Activated CD4-positive, alpha-beta T cell treated with anti-CD3 and anti-CD28 coated beads, Interleukin-2, amount 50 U/mL, for 24 hours (primary cell): ENCODE measurements at regions not wholly inside any gene's neighbourhood (a gene's known extent, or its start where the extent isn't known, plus 50 kb on each side); places are given as distances from the start of the nearest gene placed in this dataset.

Source experiments
- DNase-seq, 2 donors: peaks; one replicate each; pipeline ENCODE4 v3.0.0-alpha.2; 2020; ENCODE audit warnings: low read depth in 1 of 2, low spot score in 1 of 2

DNA sequence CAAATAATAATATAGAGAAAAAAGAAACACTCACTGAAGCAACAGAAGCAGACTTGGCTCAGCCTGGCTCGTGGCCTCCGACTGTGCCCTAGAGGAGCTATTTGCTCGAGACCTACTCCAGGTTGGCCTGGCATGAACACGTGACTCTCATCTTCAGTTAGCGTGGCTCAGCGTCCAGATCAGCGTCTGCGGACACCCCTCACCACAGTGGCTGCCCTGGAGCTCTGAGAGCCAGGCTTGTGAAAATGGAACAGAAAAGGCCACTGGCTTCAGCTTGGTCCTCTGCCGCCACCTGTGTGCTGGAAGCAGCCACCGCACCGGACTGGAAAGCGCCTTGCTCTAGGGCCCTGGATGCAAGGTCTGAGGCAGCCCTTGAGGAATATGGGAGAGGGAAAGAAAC is 1184.0 kb upstream of the GYPC start:
- DNase-seq, result no peak

DNA sequence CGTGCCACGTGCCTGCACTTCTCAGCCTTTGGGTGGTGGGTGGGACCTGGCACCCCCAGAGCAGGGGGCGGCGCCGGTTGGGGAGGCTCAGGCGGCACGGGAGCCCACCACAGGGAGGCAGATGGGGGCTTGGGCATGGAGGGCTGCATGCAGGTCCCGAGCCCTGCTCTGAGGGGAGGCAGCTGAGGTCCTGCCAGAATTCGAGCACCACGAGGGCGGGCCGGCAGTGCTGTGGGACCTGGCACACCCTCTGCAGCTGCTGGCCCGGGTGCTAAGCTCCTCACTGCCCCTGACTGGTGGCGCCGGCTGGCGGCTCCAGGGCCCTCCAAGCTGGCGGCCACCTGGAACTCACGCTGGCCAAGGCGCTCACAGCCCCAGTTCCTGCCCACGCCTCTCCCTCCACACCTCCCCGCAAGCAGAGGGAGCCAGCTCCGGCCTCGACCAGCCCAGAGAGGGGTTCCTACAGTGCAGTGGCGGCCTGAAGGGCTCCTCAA is 1176.8 kb upstream of the GYPC start:
- no peak for DNase-seq

DNA sequence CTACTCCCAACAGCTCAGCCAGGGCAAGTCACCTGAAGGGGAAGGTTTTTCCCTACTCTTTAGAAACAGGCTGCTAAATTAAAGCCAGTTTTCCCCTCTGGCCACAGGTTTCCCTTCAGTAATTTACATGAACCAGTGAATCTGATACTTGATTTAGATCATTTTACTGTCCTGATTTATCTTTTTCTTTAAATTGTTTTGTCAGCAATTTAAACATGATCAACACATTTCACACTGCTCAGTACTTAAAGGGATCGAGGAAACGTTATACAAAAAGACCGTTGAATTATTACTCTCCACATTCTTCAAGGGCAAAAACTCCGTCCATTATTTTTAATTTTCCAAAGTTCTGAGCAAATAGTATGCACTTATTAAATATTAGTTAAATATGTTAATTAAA is 1165.7 kb upstream of the GYPC start:
- no peak for DNase-seq

DNA sequence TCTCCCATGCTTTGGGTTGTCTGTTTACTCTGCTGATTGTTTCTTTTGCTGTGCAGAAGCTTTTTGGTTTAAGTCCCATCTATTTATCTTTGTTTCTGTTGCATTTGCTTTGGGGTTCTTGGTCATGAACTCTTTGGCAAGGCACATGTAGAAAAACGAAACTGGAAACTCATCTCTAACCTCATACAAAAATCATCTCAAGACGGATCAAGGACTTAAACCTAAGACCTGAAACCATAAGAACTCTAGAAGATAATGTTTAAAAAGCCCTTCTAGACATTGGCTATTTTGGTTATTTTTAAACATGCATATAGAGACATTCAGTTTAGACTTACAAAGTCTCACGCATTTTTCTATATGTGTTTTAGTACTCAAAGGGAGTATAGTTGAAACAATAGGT is 1164.3 kb upstream of the GYPC start:
- no peak for DNase-seq

DNA sequence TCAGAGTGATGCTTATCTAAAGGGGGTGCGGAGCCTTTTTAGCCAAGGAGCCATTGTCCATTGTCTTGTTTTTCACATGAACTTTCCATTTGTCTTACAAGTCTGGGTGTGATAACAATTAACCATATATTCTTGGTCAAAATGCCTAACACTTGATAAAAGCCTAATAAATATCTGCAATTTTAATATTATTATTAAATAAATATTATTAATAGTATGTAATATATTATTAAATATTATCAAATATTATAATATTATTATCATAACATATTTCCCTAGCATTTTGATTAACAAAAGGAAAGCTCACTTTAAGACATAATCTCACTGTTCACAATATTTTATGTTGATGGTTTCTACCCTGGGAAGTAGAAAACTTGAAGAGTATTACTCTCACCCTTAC is 1143.6 kb upstream of the GYPC start:
- no peak for DNase-seq

DNA sequence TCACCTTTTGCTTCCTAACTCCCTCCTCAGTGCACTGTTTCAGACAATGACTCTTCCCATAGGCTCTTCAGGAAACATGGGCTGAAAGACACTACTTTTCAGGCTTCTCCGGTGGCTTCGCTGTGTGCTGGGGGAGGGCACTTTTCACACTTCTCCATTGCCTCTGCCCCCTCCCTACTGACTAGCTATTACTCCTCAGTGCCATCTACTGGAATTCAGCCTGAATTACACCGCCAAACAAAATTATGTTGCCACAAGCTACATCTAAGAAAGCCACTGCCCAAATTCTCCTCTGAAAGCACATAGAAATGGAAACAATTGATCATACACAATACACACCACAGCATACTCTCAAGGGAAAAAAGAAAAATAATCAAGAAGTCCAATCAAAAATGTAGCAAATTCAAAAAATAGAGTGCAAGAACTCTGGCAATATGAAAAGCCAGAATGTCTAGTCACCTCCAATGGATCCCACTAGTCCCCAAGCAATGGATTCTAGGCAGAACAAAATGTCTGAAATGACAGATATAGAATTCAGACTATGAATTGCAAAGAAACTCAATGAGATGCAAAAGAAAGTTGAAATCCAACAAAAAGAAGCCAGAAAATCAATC is 1139.4 kb upstream of the GYPC start:
- no peak for DNase-seq

DNA sequence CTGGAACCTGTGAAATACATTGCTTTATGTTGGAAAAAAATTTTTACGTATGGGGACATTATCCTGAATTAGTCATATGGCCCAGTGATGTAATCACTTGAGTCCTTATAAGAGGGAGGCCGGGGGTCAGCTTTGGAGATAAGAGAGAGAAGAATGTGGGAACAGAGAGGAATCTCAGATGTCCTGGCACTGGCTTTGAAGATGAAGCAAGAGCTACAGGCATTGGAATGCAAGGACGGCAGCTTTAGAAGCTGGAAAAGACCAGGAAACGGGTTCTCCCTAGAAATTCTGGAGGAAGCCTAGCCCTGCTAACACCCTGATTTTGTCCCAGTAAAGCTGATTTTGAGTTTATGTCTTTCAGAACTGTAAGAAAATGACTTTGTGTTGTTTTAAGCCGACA is 1129.9 kb upstream of the GYPC start:
- DNase-seq, result no peak

DNA sequence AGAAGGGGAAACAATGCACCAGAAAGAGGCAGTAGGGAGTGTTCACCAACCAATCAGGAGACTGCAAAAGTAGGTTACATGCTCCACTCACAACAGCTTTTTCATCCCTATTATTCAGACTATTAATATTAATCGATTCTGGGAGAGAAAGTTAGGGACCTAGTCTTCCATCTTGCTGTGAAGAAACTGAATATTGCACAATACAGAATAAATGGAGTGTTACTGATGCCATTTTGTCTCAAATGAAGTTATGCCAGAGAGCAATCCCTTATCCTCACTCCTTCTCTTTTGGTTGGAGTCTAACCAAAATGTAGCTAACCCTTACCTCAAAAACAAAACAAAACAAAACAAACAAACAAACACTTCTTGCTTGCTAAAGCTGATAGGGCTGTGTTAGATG is 1120.9 kb upstream of the GYPC start:
- DNase-seq, result no peak

DNA sequence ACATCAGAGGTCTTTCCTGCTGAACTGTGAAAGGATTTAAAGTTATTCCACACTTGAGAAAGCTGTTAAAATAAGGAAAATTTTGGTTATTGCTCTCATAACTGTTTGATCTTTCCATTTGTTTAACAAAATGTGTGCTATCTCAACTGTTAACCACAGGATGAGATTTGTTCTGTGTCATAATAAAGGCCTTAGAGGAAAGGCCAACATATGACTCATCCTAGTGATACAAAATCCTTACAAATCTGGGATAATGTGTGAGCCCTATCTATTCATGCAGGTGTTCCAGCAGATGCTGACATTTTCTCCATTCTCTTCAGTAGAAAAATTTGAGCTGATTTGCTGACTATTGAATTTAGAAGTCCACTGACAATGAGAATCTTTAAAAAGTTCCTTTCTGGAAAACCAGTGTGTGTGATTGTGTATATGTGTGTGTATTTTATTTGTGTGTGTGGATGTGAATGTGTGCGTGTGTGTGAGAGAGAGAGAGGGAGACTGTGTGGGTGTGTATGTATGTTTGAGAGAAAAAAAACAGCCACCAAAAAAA is 1111.9 kb upstream of the GYPC start:
- no peak for DNase-seq

DNA sequence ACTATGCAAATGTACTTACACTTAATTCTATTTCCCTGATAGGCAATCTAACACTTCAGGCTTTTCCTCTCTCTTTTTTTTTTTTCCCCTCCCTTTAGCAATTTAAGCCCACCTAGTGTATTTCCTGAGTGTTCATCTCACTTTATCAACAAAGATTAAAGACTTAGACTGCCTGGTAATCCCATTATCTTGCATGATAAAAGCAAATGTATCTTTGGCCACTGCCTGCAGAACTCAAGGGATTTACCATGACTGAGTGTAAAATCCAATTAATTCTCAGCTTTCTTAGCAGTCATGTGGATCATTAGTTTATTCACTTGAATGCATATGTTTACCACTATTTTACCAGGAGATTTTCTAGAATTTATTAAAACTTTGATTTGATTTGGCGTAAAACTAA is 1102.2 kb upstream of the GYPC start:
- DNase-seq, result no peak

DNA sequence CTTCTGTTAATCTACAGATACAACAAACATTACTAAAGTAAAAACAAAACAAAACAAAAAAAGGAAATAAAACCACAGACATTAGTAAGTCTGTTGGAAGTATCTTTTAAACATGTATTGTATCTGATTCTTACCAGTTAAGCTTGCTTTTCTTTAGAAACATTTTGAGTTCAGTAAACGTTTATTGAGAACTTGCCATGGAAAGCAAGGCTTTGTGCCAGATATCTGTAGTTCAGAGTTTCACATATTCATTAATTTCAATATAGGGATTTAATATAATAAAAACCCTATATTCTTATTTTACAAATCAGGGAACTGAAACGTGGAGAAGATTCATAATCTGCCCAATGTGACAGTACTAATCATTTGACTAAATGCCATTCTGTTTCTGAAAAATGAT is 1101.0 kb upstream of the GYPC start:
- DNase-seq, result no peak

DNA sequence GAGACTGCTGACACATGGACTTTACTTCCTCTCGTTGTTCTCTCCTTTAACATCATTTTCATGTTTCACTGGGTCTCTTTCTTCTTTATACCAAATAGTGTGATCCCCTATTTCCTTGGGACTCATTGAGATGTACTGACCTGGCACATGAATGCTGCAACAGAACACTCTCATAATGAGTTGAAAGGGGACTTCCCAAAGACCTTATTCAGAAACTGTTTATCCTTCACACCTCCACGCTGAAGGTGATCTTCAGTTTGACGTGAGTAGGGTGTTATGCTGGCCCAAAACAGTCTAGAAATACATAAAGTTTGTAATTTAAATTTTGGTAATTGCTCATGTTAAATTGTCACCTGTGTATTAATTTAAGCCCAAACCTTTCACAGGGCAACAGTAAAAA is 1096.8 kb upstream of the GYPC start:
- DNase-seq, result no peak

DNA sequence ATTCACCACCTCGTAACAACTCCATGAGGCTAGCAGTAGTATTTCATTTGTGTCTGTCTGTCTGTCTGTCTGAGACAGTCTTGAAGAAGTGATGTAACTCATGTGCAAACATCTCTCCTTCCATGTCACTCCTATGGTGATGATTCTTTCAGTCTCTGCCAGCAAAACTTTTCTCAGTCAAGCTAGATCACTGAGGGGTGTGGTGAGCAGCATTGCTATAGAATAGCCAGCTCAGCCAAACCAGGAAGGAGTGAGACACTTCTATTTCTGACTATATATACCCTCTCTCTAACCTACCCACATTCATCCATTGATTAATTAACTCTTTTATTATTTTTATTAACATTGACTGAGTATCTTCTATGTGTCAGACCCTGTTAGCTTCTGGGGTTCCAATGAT is 1095.1 kb upstream of the GYPC start:
- no peak for DNase-seq

DNA sequence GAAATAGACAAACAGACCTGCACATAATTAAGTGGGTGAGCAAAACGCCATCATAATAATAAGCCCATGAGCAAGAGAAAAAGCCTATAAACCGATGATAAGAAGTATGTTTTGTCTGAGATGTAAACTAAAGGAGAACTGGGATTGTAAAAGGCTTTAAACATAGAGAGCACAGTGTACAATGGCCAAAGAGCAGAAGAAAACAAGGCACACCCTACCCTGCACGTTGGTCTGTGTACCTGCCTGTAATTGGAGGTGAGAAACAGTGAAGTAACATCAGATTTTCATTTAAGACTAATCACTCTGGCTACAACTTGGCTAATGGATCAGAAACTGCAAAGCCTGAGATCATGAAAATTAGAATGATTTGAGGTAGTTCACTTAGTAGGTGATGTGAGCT is 1094.7 kb upstream of the GYPC start:
- no peak for DNase-seq

DNA sequence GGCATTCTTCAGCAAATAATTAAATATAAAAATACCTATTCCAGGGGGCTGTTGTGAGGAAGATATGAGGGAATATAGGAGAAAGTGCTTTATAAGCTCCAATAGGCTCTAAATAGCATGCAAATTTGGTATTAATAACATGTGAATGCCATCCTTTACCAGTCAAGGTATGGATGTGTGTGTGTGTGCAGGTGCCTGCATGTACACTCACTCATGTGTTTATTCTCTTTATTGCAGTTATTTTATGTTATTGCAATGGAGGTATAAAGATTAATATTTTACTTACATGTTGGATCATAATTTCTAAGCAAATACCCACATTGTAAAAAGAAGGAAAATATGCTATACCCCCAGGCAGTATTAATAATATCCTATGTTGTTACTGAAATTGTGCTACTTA is 1093.0 kb upstream of the GYPC start:
- no peak for DNase-seq

DNA sequence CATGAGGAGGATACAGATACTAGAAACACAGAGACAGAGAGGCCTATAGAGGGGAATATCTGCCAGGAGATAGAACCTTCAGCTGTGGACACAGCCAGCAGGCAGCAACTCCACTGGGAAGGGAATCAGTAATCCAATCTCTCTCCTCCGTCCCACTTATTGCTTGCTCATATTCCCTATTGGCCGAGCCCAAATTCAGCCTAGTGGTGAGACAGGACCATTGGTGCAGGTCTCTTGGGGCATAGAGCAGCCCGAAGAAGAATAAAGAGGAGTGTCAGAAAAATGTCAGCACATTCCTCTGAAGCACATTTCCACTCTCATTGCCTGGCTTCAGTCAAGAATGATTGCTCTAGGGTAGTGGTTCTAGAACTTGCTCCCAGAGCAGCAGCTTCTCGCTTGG is 1091.5 kb upstream of the GYPC start:
- no peak for DNase-seq

DNA sequence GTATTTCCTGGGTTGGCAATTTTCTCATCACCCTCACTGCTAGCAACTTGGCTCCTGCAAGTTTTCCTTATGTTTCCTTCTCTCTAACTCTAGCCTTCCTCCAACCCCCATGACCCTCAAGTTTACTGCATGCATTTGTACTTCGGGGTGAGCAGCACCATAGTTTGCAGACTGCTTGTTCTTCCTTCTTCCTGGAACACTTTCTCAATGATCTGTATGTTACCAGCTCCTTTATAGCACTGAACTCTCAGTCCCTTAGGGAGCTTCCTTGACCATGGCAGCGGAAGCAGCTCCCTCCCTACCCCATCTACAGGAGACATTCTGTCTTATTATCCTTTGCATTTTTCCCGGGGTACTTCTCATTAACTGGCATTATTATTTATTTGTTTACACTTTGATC is 1089.5 kb upstream of the GYPC start:
- no peak for DNase-seq

DNA sequence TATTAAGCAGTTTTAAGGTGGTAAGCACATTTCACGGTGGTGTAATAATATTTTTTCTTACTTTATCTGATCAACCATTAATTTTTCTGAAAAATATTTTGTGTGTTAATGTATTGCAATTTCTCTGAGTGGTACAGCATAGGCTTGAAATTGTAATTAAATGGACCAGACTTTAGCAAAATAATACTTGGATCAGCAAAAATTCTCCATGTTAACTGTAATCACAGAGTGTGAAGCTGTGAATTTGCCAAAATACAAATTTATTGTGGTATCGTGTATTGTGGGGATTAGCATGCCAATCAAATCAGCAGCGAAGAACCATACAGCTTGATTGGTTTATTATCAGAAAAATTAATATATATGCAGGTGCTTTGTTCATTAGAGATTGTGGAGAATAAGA is 1088.9 kb upstream of the GYPC start:
- DNase-seq, result no peak

DNA sequence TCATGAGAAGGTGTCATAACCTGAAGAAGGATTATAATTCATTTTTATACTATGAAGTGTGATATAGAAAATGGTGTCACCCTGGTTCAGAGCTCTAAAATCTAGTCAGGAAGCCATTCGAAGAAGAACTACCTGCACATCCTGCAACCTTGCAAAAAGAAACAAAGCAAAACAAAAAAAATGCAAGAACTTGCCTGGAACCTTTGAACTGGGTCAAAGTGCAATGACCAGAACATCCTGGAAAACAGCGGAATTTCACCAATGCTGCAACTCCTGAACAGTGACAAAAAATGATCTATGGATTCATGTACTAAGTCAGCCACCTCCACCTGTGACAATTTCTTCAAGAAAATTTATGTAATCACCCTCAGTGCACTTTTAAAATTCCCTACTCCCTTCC is 1083.3 kb upstream of the GYPC start:
- DNase-seq, result no peak

DNA sequence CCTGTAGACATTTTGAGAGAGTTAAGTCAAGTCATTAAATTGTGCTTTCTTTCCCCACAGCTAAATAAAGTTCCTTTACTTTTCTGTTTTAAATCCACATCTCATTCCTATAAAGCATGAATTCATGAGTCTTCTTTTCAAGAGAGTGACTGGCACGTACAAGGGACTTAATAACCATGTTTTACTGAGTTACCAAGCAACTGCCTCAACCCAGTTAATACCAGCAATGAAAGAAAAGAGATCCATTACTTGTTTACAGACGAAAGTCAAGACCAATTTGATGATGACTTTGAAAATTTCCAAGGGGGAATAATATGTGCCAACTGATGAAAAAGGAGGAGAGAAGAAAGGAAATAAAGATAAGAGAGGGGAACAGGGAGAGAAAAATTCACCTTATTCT is 1082.5 kb upstream of the GYPC start:
- DNase-seq, result no peak

DNA sequence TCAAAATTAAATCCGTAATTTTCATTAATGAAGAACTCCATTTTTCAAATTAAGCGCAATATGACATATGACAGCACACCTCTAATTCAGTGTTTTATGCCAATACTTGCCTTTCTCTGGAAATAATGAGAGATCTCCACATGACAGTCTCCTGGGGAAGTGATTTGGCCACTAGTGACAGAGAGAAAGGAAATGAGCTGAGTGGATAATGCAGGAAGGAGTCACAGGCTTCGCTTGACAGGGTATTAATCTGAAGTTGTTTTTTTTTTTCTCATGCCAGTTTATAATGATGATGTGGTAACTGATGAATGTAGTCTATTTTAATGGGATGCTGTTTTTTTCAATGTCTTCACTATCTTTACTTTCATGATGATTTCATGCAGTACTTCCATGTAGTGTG is 1079.4 kb upstream of the GYPC start:
- DNase-seq, result no peak

DNA sequence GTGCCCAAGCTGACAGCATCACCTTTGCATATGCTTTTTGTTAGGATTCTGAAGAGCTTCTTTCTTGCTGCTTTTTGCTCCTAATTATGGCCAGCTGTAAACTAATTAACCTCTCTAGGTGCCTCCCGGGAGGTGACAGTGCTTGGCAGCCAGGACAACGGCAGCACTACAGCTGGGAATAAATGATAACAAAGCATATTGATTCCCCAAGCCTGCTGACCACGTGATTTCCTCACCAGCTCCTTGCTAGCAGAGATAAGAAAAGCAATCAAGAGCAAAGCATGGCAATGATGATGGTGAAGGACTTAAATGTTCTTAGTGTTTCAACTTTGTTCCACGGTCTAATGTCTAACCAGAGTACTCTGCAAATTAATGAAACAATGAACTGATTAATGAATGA is 1074.4 kb upstream of the GYPC start:
- no peak for DNase-seq

DNA sequence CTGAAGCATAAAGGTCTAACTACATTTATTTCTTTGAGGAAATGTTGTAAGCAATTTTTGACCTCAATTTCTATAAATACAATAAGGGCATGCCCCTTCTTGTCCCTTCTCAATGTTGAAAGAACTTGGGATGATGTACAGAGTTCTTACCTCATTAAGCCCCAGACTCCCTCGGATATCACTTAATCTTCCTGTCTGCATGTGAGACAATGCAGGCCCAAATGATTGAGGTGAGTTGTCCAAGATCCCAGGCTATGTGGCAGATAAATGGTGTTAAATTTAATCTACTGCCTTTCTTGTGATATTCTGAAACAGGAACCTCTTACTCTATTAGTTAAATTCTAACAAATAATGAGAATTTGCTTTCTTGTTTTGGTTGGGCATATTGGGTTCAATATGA is 1073.4 kb upstream of the GYPC start:
- no peak for DNase-seq

DNA sequence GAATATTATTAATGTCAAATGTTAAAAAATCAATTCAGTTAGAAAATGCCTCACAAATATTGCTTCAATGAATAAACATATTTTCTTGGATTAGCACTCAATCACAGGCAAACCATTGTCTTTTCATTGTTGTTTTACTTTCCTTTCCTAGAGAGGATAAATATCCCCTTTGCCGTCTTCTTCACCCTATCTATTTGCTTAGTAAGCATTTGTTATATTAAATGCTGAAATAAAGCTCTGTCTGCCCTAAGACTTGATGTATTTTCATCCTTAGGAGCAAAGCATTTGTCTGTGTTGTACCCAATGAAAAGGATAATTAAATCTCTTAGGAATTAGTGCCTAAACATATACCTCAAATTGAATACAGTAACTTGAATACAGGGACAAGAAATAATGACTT is 1071.2 kb upstream of the GYPC start:
- DNase-seq, result no peak
